ENCODE measurements at regions not wholly inside any gene's neighbourhood (a gene's known extent, or its start where the extent isn't known, plus 50 kb on each side); places are given as distances from the start of the nearest gene placed in this dataset.

GRCh38 chr2:105458076-105458475 lies 59.2 kb upstream of the FHL2 start:
- no peak for TF ChIP-seq POLR2AphosphoS5 (IDR thresholded peaks at IDR 0.05; ENCODE audit: borderline replicate concordance, low read depth, low read length)
- TF ChIP-seq EZH2 (IDR thresholded peaks at IDR 0.05): no peak
- no peak for TF ChIP-seq FOXP2 (optimal IDR thresholded peaks at IDR 0.05; ENCODE audit: control extremely low read depth, extremely low read length, insufficient read depth)

Data from SK-N-MC (cell line).